Retinal pigment epithelial cell (primary cell): ENCODE measurements at regions not wholly inside any gene's neighbourhood (a gene's known extent, or its start where the extent isn't known, plus 50 kb on each side); places are given as distances from the start of the nearest gene placed in this dataset.
A peak's percentile ranks its signal among the peaks of the same experiment; 100 is the strongest.

ENCODE experiments used
- DNase-seq: peaks from one replicate; pipeline ENCODE4 v3.0.0-alpha.2; 2010; ENCODE audit warnings: low read depth
- H3K4me3 ChIP-seq: 2 replicates; pipeline ENCODE4 v1.5.1; 2011; ENCODE audit warnings: mild to moderate bottlenecking, low read length, control low read depth, moderate library complexity
- CTCF ChIP-seq: conservative IDR thresholded peaks from 2 replicates; pipeline ENCODE4 v1.5.1; 2011; ENCODE audit warnings: low read depth, low read length, control low read depth, inconsistent platforms

GRCh38 chr12:17642340-17642650 lies 447.7 kb downstream of the RERGL start:
- TF ChIP-seq CTCF: no peak
- H3K4me3 ChIP-seq: no peak overlapping the region
- DNase-seq: no peak

GRCh38 chr12:17640615-17641014 lies 449.4 kb downstream of the RERGL start:
- no peak for TF ChIP-seq CTCF
- H3K4me3 ChIP-seq: no peak overlapping the region
- DNase-seq: no peak

GRCh38 chr12:17618831-17619230 lies 471.2 kb downstream of the RERGL start:
- TF ChIP-seq CTCF: no peak
- DNase-seq: no peak
- no peak overlapping the region for H3K4me3 ChIP-seq

- no peak for TF ChIP-seq CTCF
- no peak for DNase-seq
- no peak overlapping the region for H3K4me3 ChIP-seq
Measured at GRCh38 chr12:17609701-17610100, 480.3 kb downstream of the RERGL start.

- peak; percentile 3 for DNase-seq
- TF ChIP-seq CTCF: no peak
Measured at GRCh38 chr12:17609153-17609552, 480.8 kb downstream of the RERGL start.

GRCh38 chr12:17595111-17595510 lies 494.9 kb downstream of the RERGL start:
- H3K4me3 ChIP-seq: no peak overlapping the region
- no peak for TF ChIP-seq CTCF
- no peak for DNase-seq

More at GRCh38 chr12:17609153-17609552, 480.8 kb downstream of the RERGL start:
- H3K4me3 ChIP-seq: no peak overlapping the region

GRCh38 chr12:17593715-17594406 lies 496.1 kb downstream of the RERGL start:
- H3K4me3 ChIP-seq: no peak overlapping the region
- DNase-seq: no peak
- no peak for TF ChIP-seq CTCF
